ENCODE measurements at regions not wholly inside any gene's neighbourhood (a gene's known extent, or its start where the extent isn't known, plus 50 kb on each side); places are given as distances from the start of the nearest gene placed in this dataset.

DNA sequence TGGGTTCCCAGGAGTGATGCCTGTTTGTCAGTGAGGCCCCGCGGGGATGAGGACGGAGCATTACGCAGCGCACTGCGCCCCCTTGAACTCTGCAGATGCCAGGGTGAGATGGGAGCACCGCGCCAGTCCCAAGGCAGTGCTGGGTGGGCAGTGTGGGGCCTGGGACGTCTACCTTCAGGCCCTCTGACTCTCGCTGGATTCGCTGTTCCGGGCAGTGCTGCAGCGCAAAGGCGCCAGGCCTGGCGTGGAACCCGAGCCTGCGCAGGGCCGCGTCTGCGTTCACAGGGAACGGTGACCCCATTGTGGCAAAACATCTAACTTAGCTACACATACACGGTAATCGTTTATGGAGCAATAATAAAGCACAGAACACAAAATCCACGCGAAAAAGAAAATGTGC lies 257.3 kb downstream of the QKI start:
- no peak for ATAC-seq (replicated peaks in 6 of 8)
- in situ Hi-C loops (cut with MboI; ENCODE audit: low pct_unique_long_range_greater_than_20kb in 2 of 9, low sequenced_read_pairs in 9 of 9, unreplicated experiment in 9 of 9) = no loop called here
- H3K4me3 ChIP-seq = no peak overlapping the region
- no peak overlapping the region for H3K27ac ChIP-seq
- peaks cover 16 to 34% of the 10 kb centered on the region in 2 donors for H3K4me1 ChIP-seq (replicated peaks in 1 of 2)
- WGBS, 10 experiments = 80 to 100% (median 96%) methylated on average over 2 to 14 of the region's 25 CpGs; no CpG with 5 or more reads in 3 of the 10 experiments

DNA sequence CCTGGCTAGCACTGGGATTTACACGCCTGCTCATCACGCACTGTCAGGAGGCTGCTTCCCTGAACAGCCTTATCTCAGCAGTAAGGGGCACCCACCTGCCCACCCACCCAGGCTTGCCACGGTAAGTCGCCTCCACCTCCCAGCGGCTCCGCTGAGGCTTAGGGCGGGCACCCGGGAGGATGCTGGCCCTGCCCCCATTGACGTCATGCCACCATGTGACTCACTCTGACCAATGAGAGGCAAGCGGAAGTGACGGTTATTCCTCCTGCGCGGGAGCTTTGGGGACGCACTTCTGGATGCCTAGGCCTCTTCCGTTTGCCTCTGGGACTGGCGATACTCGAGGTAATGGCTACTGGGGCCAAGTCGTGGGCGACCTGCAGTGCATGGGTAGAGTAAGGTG lies 256.8 kb downstream of the QKI start:
- Histone ChIP-seq H3K4me3 (no peak overlapping the region), H3K27ac (no peak overlapping the region), H3K4me1 (replicated peaks in 1 of 2) (peaks cover 12 to 37% of the 10 kb centered on the region in 2 donors)
- no peak for ATAC-seq (replicated peaks in 6 of 8)
- 60 to 100% (median 100%) methylated on average over 1 to 2 of the region's 19 CpGs; no CpG with 5 or more reads in 7 of the 10 experiments for WGBS, 10 experiments
- in situ Hi-C loops (cut with MboI; ENCODE audit: low pct_unique_long_range_greater_than_20kb in 2 of 9, low sequenced_read_pairs in 9 of 9, unreplicated experiment in 9 of 9) = no loop called here

DNA sequence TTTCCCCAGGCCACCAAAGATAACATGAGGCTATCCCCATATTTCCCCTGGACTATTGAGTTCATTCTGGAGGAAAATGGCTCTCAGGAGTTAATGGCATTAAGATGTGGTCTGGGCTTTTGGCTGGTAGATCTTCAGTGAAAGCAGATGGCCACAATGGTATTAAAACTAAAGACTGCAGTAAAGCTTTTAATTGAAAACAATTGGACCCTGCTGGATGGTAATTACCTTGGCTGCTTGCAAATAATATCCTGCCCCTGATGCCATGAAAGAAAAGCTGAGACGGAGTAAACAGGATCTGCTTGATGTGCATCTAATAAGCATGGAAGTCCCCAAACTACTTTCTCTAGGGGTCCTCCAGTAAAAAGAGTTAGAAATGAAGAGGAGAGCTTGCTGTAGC lies 255.8 kb downstream of the QKI start:
- no peak overlapping the region for H3K27ac ChIP-seq
- in situ Hi-C loops (cut with MboI; ENCODE audit: low pct_unique_long_range_greater_than_20kb in 2 of 9, low sequenced_read_pairs in 9 of 9, unreplicated experiment in 9 of 9) = no loop called here
- 0 to 100% (median 76%) methylated on average over 1 of the region's 1 CpG; no CpG with 5 or more reads in 2 of the 10 experiments for WGBS, 10 experiments
- H3K4me1 ChIP-seq (replicated peaks in 1 of 2) = peaks cover 9 to 43% of the 10 kb centered on the region in 2 donors
- no peak overlapping the region for H3K4me3 ChIP-seq
- ATAC-seq (replicated peaks in 6 of 8) = no peak

DNA sequence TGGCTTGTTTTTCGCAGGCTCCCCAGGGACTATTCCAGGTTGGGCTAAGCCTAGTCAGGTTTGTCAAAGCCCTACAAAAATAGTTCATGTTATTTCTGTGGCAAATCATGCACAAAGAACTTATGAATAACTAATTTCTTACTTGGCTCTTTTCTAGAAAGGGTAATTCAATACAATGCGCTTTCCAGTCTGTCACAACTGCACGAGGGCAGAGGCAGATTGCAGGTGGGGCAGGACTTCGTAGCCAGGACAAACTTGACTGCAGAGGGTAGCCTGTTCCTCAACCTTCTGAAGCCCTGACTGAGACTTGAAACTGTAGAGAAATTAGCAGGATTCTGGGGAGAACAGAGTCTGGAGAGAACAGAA lies 253.5 kb downstream of the QKI start:
- in situ Hi-C loops (cut with MboI; ENCODE audit: low pct_unique_long_range_greater_than_20kb in 2 of 9, low sequenced_read_pairs in 9 of 9, unreplicated experiment in 9 of 9) = no loop called here
- Histone ChIP-seq H3K27ac (peak overlapping the region; percentile 12 to 40), H3K4me1 (replicated peaks in 1 of 2) (peaks cover 9 to 43% of the 10 kb centered on the region in 2 donors), H3K4me3 (no peak overlapping the region)
- peak; percentile 26 to 66 (median 44) for ATAC-seq (replicated peaks in 6 of 8)
- WGBS, 10 experiments = 20 to 100% (median 75%) methylated on average over 1 to 3 of the region's 4 CpGs; no CpG with 5 or more reads in 3 of the 10 experiments

DNA sequence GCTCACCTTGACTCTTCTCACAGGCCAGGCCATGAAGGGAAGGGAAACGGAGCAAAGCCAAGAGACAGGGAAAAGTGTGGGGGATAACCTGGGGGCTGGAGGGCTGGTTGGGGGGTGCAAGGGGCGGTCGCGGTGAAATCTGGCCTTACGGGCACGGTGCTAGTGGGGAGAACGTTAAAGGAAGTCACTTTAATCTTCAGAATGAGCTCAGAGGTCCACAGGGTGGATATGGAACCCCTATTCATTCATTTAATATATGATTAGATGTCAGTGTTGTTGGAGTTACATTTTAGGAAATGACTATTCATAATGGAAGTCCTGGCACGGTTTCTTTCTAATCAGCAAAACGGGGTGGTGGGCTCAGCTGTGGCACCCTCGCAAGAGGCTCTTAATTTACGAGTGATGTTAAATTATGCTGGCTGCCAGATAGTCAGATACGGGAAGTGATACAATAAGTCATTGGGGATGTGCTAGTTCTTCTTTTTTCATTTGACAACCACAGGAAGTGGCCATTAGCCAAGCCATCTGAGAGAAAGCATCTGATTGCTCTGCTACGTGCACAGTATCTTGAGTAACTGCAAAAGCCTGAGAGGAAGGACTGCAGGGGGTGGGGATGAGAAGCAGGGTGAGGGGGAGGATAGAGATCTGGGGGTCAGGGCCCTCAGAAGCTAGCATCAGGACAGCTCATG lies 253.0 kb downstream of the QKI start:
- in situ Hi-C loops (cut with MboI; ENCODE audit: low pct_unique_long_range_greater_than_20kb in 2 of 9, low sequenced_read_pairs in 9 of 9, unreplicated experiment in 9 of 9) = no loop called here
- H3K27ac ChIP-seq = peak overlapping the region in 1 of 2 donors; percentile 65
- no peak overlapping the region for H3K4me3 ChIP-seq
- 21 to 80% (median 40%) methylated on average over 1 to 10 of the region's 13 CpGs; no CpG with 5 or more reads in 3 of the 10 experiments for WGBS, 10 experiments
- H3K4me1 ChIP-seq (replicated peaks in 1 of 2) = peaks cover 9 to 46% of the 10 kb centered on the region in 2 donors
- ATAC-seq (replicated peaks in 6 of 8) = peak in 7 of 8 experiments; percentile 56 to 96 (median 93)

DNA sequence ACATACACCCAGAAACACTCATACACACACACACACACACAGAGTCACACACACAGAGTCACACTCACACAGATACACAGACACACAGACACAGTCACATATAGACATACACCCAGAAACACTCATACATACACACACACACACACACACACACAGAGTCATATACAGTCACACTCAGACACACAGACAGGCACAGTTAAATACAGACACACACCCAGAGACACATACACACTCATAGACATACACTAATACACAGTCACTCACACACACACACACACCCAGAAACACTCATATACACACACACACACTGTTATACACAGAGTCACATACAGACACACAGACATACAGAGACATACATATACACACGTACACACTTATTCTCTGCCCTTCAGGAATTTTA lies 250.9 kb downstream of the QKI start:
- H3K4me1 ChIP-seq (replicated peaks in 1 of 2) = peaks cover 18 to 66% of the 10 kb centered on the region in 2 donors
- in situ Hi-C loops (cut with MboI; ENCODE audit: low pct_unique_long_range_greater_than_20kb in 2 of 9, low sequenced_read_pairs in 9 of 9, unreplicated experiment in 9 of 9) = no loop called here
- ATAC-seq (replicated peaks in 6 of 8) = no peak

DNA sequence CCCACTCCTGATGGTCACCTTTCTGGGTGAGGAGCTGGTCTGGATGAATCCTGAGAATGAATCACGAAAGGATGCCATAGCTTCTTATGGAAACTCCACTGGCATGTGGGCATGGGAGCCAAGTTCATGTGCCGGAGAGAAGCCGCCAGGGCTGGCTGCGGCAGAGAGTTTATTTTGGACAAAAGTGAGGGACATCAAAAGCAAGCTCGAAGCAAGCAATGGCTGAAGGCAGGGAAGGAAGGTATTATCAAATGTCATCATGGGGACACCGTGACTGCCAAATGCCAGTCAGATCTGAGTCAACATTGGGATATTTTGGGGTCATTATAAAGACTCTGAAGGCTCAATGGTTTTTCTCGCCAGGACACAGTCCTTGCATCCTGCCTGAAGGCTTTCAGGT lies 249.1 kb downstream of the QKI start:
- Histone ChIP-seq H3K27ac (no peak overlapping the region), H3K4me1 (replicated peaks in 1 of 2) (peaks cover 18 to 56% of the 10 kb centered on the region in 2 donors), H3K4me3 (no peak overlapping the region)
- 24 to 100% (median 86%) methylated on average over 1 to 4 of the region's 7 CpGs; no CpG with 5 or more reads in 3 of the 10 experiments for WGBS, 10 experiments
- in situ Hi-C loops (cut with MboI; ENCODE audit: low pct_unique_long_range_greater_than_20kb in 2 of 9, low sequenced_read_pairs in 9 of 9, unreplicated experiment in 9 of 9) = no loop called here
- no peak for ATAC-seq (replicated peaks in 6 of 8)

More for the DNA sequence above, 250.9 kb downstream of the QKI start:
- Histone ChIP-seq H3K4me3 (no peak overlapping the region), H3K27ac (no peak overlapping the region)
- 0 to 100% (median 63%) methylated on average over 1 of the region's 1 CpG; no CpG with 5 or more reads in 6 of the 10 experiments for WGBS, 10 experiments

DNA sequence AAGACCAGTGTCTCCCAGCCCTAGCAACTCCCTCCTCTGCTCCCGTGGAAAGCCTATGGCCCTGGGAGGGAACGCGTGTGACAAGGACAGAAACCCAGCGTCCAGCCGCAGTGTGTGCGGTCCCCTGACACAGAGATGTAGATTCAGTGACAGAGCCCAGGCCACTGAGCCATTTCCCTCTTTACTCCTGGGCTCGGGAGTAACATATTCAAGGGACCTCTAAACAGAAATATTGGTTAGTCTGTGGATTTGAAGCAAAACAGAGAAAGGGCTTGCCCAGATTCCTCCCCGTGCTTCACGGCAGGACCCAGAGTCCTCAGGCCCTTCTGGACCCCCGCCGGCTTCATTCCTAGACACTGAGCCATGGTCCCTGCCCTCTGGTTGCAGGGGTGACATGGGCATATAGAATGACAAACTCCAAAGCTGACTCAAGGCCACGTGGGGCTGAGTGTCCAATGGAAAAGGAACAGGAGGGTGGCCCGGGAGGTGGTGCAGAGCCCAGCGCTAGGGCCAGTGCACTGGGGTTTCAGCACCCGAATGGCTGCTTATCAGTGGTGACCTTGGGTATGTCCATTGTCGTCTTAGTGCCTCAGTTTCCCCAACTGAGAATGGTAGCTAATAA lies 248.2 kb downstream of the QKI start:
- in situ Hi-C loops (cut with MboI; ENCODE audit: low pct_unique_long_range_greater_than_20kb in 2 of 9, low sequenced_read_pairs in 9 of 9, unreplicated experiment in 9 of 9) = no loop called here
- ATAC-seq (replicated peaks in 6 of 8) = peak in 1 of 8 experiments; percentile 32
- Histone ChIP-seq H3K27ac (peak overlapping the region in 1 of 2 donors; percentile 31), H3K4me3 (no peak overlapping the region), H3K4me1 (replicated peaks in 1 of 2) (peaks cover 11 to 47% of the 10 kb centered on the region in 2 donors)
- WGBS, 10 experiments = 50 to 92% (median 81%) methylated on average over 1 to 10 of the region's 16 CpGs; no CpG with 5 or more reads in 3 of the 10 experiments

DNA sequence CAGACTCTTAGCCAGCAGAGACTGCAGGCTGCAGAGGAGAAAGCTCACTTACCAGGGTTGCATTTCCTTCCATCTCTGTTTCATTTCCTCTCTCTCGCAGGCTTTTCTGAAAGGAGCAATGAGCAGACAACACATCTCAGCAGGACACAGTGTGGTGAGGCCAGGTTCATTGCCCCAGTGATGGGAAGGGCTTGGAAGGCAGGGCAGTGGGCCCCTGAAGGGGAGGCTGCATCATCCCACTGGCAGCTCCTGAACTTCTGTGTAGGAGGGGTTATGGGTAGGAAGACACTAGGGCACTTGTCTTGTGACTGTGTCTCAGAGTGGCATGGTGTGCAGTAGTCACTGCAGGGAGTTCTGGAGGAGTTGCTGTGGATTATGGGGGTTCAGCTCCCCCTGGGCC lies 246.8 kb downstream of the QKI start:
- H3K4me1 ChIP-seq (replicated peaks in 1 of 2) = peaks cover 9 to 33% of the 10 kb centered on the region in 2 donors
- 60 to 83% methylated on average over 1 of the region's 1 CpG; no CpG with 5 or more reads in 8 of the 10 experiments for WGBS, 10 experiments
- peak overlapping the region in 1 of 2 donors; percentile 17 for H3K27ac ChIP-seq
- no peak overlapping the region for H3K4me3 ChIP-seq
- ATAC-seq (replicated peaks in 6 of 8) = peak in 6 of 8 experiments; percentile 21 to 88 (median 80)
- in situ Hi-C loops (cut with MboI; ENCODE audit: low pct_unique_long_range_greater_than_20kb in 2 of 9, low sequenced_read_pairs in 9 of 9, unreplicated experiment in 9 of 9) = no loop called here

DNA sequence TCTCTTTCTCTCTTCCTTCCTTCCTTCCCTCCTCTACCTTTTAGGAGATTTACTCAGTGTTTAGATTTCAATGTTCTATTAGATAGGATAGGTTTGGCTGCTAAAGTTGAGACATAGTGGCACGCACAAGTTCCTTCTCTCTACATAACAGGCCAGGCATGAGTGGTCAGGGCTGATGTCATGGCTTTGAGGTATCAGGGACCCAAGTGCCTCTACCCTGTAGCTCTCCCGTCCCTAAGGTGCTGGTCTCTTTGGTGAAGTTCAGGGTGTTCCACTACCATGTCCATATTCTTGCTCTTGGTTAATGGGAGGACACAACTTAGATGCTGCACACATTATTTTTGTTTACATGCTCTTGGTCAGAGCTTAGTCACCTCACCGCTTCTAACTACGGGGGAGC lies 245.3 kb downstream of the QKI start:
- in situ Hi-C loops (cut with MboI; ENCODE audit: low pct_unique_long_range_greater_than_20kb in 2 of 9, low sequenced_read_pairs in 9 of 9, unreplicated experiment in 9 of 9) = no loop called here
- H3K4me1 ChIP-seq (replicated peaks in 1 of 2) = peaks cover 9 to 25% of the 10 kb centered on the region in 2 donors
- no peak overlapping the region for H3K27ac ChIP-seq
- 35 to 100% (median 88%) methylated on average over 1 to 4 of the region's 4 CpGs; no CpG with 5 or more reads in 1 of the 10 experiments for WGBS, 10 experiments
- no peak for ATAC-seq (replicated peaks in 6 of 8)
- H3K4me3 ChIP-seq = no peak overlapping the region

DNA sequence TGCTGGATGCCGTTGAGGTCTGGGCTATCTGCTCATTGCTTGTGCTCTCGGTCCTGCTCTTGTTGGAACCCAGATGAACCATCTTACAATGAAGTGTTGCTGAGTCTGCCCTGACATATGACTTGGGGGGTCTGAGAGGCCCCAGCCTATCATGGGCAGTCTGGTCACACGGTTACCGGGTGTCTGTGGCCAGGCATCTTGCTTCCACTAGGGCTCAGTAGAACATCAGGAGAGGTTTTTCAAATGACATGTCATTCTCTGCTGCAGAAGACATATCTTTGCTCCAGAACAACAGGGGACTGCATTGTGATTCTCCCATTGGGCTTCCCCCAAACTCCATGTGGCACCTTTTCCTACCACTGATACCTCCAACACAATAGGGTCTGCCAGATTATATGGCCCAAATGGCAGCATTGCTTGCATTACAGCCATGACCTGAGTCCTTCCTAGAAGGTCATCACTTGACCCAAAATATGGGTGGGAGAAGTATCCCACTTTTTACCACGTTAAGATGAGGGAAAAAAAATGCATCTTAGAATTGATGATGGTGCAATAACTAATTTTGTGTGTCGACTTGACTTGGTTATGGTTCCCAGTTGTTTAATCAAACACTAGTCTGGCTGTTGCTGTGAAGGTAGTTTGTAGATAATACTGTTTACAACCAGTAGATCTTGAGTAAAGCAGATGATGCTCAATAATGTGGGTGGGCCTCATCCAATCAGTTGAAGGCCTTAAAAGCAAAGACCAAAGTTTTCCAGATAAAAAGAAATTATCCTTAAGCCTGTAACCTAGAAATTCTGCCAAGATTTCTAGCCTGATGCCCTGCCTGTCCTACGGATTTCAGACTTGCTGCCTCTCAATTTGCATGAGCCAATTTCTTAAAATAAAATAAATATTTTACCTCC lies 241.0 kb downstream of the QKI start:
- ATAC-seq (replicated peaks in 6 of 8) = no peak

DNA sequence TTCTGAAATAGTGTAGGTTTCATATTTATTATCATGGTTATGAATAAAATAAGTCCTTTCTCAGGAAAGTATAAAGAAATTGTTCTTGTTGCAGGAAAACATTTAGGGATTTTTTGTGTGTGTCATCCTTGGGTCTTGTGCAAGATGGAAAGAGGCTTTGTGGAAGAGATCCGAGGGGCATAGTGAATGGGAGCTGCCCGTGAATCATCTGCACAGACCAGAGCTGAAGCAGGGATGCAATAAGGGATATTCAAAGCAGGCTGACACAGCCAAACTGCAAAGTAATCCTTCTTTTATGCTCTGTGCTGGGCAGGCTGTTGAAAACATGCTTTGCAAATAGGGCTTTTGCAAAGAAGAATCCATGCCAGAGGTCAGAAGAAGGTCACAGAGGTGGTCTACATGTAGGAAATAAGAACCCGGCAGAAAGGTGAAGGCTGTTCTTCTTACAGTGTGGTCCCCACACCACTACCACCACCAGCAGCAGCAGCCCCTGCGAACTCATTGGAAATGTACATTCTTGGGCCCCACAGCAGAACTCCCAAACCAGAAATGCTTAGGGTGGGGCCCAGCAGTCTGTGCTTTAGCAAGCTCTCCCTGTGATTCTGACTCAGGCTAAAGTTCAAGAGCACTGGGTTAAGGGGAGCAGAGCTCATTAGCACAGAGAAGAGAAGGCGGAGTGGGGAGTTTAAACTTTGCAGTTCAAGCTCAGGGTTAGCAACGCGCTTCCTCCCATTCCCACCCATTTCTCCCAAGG lies 237.6 kb downstream of the QKI start:
- ATAC-seq (replicated peaks in 6 of 8) = peak; percentile 93 to 99 (median 96)
- in situ Hi-C loops (cut with MboI; ENCODE audit: low pct_unique_long_range_greater_than_20kb in 2 of 9, low sequenced_read_pairs in 9 of 9, unreplicated experiment in 9 of 9) = no loop called here
- peaks cover 20 to 32% of the 10 kb centered on the region in 2 donors for H3K4me1 ChIP-seq (replicated peaks in 1 of 2)
- 0 to 91% (median 10%) methylated on average over 2 to 4 of the region's 7 CpGs; no CpG with 5 or more reads in 3 of the 10 experiments for WGBS, 10 experiments
- H3K27ac ChIP-seq = peak overlapping the region in 1 of 2 donors; percentile 60
- no peak overlapping the region for H3K4me3 ChIP-seq

More for the DNA sequence above, 241.0 kb downstream of the QKI start:
- in situ Hi-C loops (cut with MboI; ENCODE audit: low pct_unique_long_range_greater_than_20kb in 2 of 9, low sequenced_read_pairs in 9 of 9, unreplicated experiment in 9 of 9) = no loop called here
- Histone ChIP-seq H3K27ac (no peak overlapping the region), H3K4me1 (replicated peaks in 1 of 2) (peaks cover 20 to 22% of the 10 kb centered on the region in 2 donors), H3K4me3 (no peak overlapping the region)
- 28 to 100% (median 72%) methylated on average over 1 to 6 of the region's 7 CpGs for WGBS, 10 experiments
